DND-41 (cell line): ENCODE measurements at regions not wholly inside any gene's neighbourhood (a gene's known extent, or its start where the extent isn't known, plus 50 kb on each side); places are given as distances from the start of the nearest gene placed in this dataset.

ENCODE experiments used
- ATAC-seq: fragments of 200-7000 bp; cut with Tn5 transposase; 3 replicates; pipeline ENCODE4 v1.9.1; 2021; ENCODE audit warnings: low read depth; ENCODE audit not compliant: insufficient read depth
- DNase-seq: peaks from one replicate; pipeline ENCODE4 v3.0.0-alpha.2; 2020
- H2AFZ ChIP-seq: 2 replicates; pipeline ENCODE4 v1.6.0; 2012; ENCODE audit warnings: low read depth, low read length
- H3K27ac ChIP-seq: 2 replicates; pipeline ENCODE4 v1.5.1; 2012; ENCODE audit warnings: low read length, inconsistent platforms
- H3K27me3 ChIP-seq: fragments of 200-600 bp; sonication (generic); 2 replicates; pipeline ENCODE4 v1.6.0; 2012; ENCODE audit warnings: low read length, mild to moderate bottlenecking, inconsistent platforms; ENCODE audit not compliant: insufficient read depth, poor library complexity
- H3K36me3 ChIP-seq: 2 replicates; pipeline ENCODE4 v1.5.1; 2012; ENCODE audit warnings: low read length, inconsistent platforms; ENCODE audit not compliant: insufficient read depth
- H3K4me1 ChIP-seq: 2 replicates; pipeline ENCODE4 v1.5.1; 2012; ENCODE audit warnings: mild to moderate bottlenecking, low read length; ENCODE audit not compliant: insufficient read depth
- H3K4me2 ChIP-seq: 2 replicates; pipeline ENCODE4 v1.6.0; 2012; ENCODE audit warnings: mild to moderate bottlenecking, moderate library complexity, low read length, inconsistent platforms; ENCODE audit not compliant: insufficient read depth
- H3K4me3 ChIP-seq, 2 experiments: fragments of 200-600 bp in 1 of 2; shearing (Covaris generic) in 1 of 2; 2 replicates each; pipeline ENCODE4 v1.5.1; 2012 to 2016; ENCODE audit warnings: inconsistent platforms in 2 of 2, low read length in 2 of 2, mild to moderate bottlenecking in 2 of 2, low read depth in 1 of 2, moderate library complexity in 1 of 2
- H3K79me2 ChIP-seq: 2 replicates; pipeline ENCODE4 v1.6.0; 2012; ENCODE audit warnings: low read length, inconsistent platforms; ENCODE audit not compliant: insufficient read depth
- H3K9ac ChIP-seq: 2 replicates; pipeline ENCODE4 v1.6.0; 2012; ENCODE audit warnings: low read depth, mild to moderate bottlenecking, inconsistent platforms, low read length, moderate library complexity
- H3K9me3 ChIP-seq: 2 replicates; pipeline ENCODE4 v1.5.1; 2012; ENCODE audit warnings: low read length, moderate library complexity, mild to moderate bottlenecking, inconsistent platforms; ENCODE audit not compliant: insufficient read depth, severe bottlenecking
- H4K20me1 ChIP-seq: 2 replicates; pipeline ENCODE4 v1.6.0; 2012; ENCODE audit warnings: low read length; ENCODE audit not compliant: insufficient read depth
- EZH2 ChIP-seq: IDR thresholded peaks from 3 replicates; pipeline ENCODE4 v1.6.1; 2012; ENCODE audit warnings: borderline replicate concordance, low read depth, mild to moderate bottlenecking, moderate library complexity, low read length, inconsistent platforms; ENCODE audit not compliant: severe bottlenecking
- TF ChIP-seq, protein P1 (sequence below): IDR thresholded peaks from 2 replicates; pipeline ENCODE4 v1.5.1; 2012; ENCODE audit warnings: borderline replicate concordance, low read length, moderate library complexity, mild to moderate bottlenecking; ENCODE audit not compliant: poor library complexity, severe bottlenecking; ENCODE audit errors: extremely low read depth

DNA sequence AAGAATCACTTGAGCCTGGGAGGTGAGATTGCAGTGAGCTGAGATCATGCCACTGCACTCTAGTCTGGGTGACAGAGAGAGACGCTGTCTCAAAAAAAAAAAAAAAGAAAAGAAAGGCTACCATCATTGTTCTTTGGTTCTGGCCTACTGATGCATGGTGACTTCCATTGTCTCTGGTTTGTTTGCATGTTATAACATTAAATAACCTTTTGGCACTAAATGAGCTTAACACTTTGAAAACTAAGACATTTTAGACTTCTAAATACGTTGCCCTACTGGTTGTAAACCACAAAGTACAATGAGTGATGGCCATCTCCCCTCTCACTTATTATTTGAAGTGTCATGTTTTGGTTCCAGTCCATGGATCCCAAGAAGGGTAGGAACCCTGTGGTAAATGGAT is 152.9 kb upstream of the CPM start:
- TF ChIP-seq, protein P1, sequence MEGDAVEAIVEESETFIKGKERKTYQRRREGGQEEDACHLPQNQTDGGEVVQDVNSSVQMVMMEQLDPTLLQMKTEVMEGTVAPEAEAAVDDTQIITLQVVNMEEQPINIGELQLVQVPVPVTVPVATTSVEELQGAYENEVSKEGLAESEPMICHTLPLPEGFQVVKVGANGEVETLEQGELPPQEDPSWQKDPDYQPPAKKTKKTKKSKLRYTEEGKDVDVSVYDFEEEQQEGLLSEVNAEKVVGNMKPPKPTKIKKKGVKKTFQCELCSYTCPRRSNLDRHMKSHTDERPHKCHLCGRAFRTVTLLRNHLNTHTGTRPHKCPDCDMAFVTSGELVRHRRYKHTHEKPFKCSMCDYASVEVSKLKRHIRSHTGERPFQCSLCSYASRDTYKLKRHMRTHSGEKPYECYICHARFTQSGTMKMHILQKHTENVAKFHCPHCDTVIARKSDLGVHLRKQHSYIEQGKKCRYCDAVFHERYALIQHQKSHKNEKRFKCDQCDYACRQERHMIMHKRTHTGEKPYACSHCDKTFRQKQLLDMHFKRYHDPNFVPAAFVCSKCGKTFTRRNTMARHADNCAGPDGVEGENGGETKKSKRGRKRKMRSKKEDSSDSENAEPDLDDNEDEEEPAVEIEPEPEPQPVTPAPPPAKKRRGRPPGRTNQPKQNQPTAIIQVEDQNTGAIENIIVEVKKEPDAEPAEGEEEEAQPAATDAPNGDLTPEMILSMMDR: no peak
- TF ChIP-seq EZH2: no peak
- H3K4me1 ChIP-seq: no peaks in the 10 kb centered on the region
- H3K4me3 ChIP-seq: no peak overlapping the region
- ATAC-seq: no peak
- DNase-seq: no peak
- H3K9ac ChIP-seq: no peak overlapping the region
- H3K9me3 ChIP-seq: no peaks in the 10 kb centered on the region
- no peaks in the 10 kb centered on the region for H3K36me3 ChIP-seq
- H2AFZ ChIP-seq: no peak overlapping the region
- no peak overlapping the region for H3K4me2 ChIP-seq
- H3K79me2 ChIP-seq: no peaks in the 10 kb centered on the region
- H3K27ac ChIP-seq: no peak overlapping the region
- H4K20me1 ChIP-seq: no peaks in the 10 kb centered on the region
- no peaks in the 10 kb centered on the region for H3K27me3 ChIP-seq

GRCh38 chr12:69087986-69088385 is 151.4 kb upstream of the CPSF6 start:
- Histone ChIP-seq H3K9ac (no peak overlapping the region), H3K4me1 (no peaks in the 10 kb centered on the region), H3K4me2 (no peak overlapping the region), H3K27me3 (no peaks in the 10 kb centered on the region), H3K79me2 (no peaks in the 10 kb centered on the region), H2AFZ (no peak overlapping the region), H3K27ac (no peak overlapping the region), H3K4me3 (no peak overlapping the region), H3K9me3 (no peaks in the 10 kb centered on the region), H3K36me3 (no peaks in the 10 kb centered on the region), H4K20me1 (no peaks in the 10 kb centered on the region)
- TF ChIP-seq, protein P1: no peak
- no peak for TF ChIP-seq EZH2
- DNase-seq: no peak
- ATAC-seq: no peak

DNA sequence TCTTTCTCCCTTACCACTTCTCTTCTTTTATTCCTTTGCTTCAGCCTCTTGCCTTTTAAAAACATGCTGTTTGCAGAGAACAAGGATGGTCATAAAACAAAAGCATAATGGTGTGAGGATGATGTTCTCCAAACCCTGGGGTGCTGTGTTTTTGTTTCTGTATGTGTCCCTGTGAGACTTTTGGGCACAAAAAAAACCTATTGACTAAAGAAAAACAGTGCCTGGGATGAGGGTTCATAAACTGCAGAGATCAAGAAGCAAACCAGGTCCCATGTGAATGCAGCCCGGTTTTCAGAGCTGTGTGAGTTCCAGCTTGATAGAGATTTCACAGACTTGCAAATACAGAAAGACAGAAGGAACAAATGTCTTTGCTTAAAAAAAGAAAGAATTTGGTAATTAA is 148.6 kb upstream of the CPSF6 start:
- no peak overlapping the region for H3K9ac ChIP-seq
- no peaks in the 10 kb centered on the region for H3K36me3 ChIP-seq
- no peak for ATAC-seq
- no peak overlapping the region for H2AFZ ChIP-seq
- no peak overlapping the region for H3K27ac ChIP-seq
- H3K4me1 ChIP-seq: no peaks in the 10 kb centered on the region
- no peaks in the 10 kb centered on the region for H3K9me3 ChIP-seq
- DNase-seq: no peak
- H3K79me2 ChIP-seq: no peaks in the 10 kb centered on the region
- TF ChIP-seq, protein P1: no peak
- TF ChIP-seq EZH2: no peak
- H3K4me2 ChIP-seq: no peak overlapping the region
- H4K20me1 ChIP-seq: no peaks in the 10 kb centered on the region
- H3K4me3 ChIP-seq: no peak overlapping the region
- no peaks in the 10 kb centered on the region for H3K27me3 ChIP-seq

GRCh38 chr12:69091442-69092017 is 147.8 kb upstream of the CPSF6 start:
- H3K79me2 ChIP-seq: no peaks in the 10 kb centered on the region
- no peak overlapping the region for H3K27ac ChIP-seq
- H3K27me3 ChIP-seq: peaks cover 3% of the 10 kb centered on the region
- no peak overlapping the region for H3K4me2 ChIP-seq
- DNase-seq (no peak), ATAC-seq (no peak)
- H2AFZ ChIP-seq: no peak overlapping the region
- no peaks in the 10 kb centered on the region for H3K4me1 ChIP-seq
- H3K36me3 ChIP-seq: no peaks in the 10 kb centered on the region
- H3K4me3 ChIP-seq: no peak overlapping the region
- TF ChIP-seq EZH2: no peak
- TF ChIP-seq, protein P1: no peak
- H3K9me3 ChIP-seq: no peaks in the 10 kb centered on the region
- no peak overlapping the region for H3K9ac ChIP-seq
- no peaks in the 10 kb centered on the region for H4K20me1 ChIP-seq
